H9 (cell line): ENCODE measurements at regions not wholly inside any gene's neighbourhood (a gene's known extent, or its start where the extent isn't known, plus 50 kb on each side); places are given as distances from the start of the nearest gene placed in this dataset.

Experiments
- DNase-seq: peaks from one replicate; pipeline ENCODE4 v3.0.0-alpha.2; 2017
- H2AFZ ChIP-seq: one replicate; pipeline ENCODE4 v1.6.1; 2013; ENCODE audit warnings: mild to moderate bottlenecking, low read length, control low read depth, moderate library complexity
- H2AK5ac ChIP-seq: 2 replicates; pipeline ENCODE4 v1.6.1; 2013; ENCODE audit warnings: low read length, control low read depth, mixed read lengths; ENCODE audit not compliant: insufficient read length
- H2BK120ac ChIP-seq: one replicate; pipeline ENCODE4 v1.6.1; 2013; ENCODE audit warnings: low read depth, mild to moderate bottlenecking, low read length, control low read depth, inconsistent platforms; ENCODE audit not compliant: poor library complexity, severe bottlenecking
- H2BK12ac ChIP-seq: 2 replicates; pipeline ENCODE4 v1.6.1; 2013; ENCODE audit warnings: low read length, control low read depth, mixed read lengths, low read depth; ENCODE audit not compliant: insufficient read length
- H2BK15ac ChIP-seq: 2 replicates; pipeline ENCODE4 v1.6.1; 2013; ENCODE audit warnings: low read depth, low read length, control low read depth
- H2BK20ac ChIP-seq: one replicate; pipeline ENCODE4 v1.6.1; 2013; ENCODE audit warnings: low read depth, mild to moderate bottlenecking, low read length, control low read depth, inconsistent platforms; ENCODE audit not compliant: poor library complexity, severe bottlenecking
- H2BK5ac ChIP-seq: 2 replicates; pipeline ENCODE4 v1.6.1; 2013; ENCODE audit warnings: low read length, control low read depth, mixed read lengths; ENCODE audit not compliant: insufficient read length
- H3K14ac ChIP-seq: 2 replicates; pipeline ENCODE4 v1.6.1; 2013; ENCODE audit warnings: low read length, control low read depth; ENCODE audit not compliant: insufficient read depth
- H3K18ac ChIP-seq: 2 replicates; pipeline ENCODE4 v1.6.1; 2013; ENCODE audit warnings: low read depth, mild to moderate bottlenecking, mixed read lengths, low read length, control low read depth; ENCODE audit not compliant: insufficient read length
- H3K23ac ChIP-seq: 2 replicates; pipeline ENCODE4 v1.6.1; 2013; ENCODE audit warnings: low read length, control low read depth, mixed read lengths, low read depth; ENCODE audit not compliant: insufficient read length
- H3K23me2 ChIP-seq: 2 replicates; pipeline ENCODE4 v1.6.1; 2013; ENCODE audit warnings: low read depth, mild to moderate bottlenecking, mixed read lengths, low read length, control low read depth; ENCODE audit not compliant: insufficient read length, poor library complexity, severe bottlenecking
- H3K27ac ChIP-seq: 2 replicates; pipeline ENCODE4 v1.5.1; 2013; ENCODE audit warnings: low read length, control low read depth, mixed read lengths, low read depth; ENCODE audit not compliant: insufficient read length
- H3K27me3 ChIP-seq: 2 replicates; pipeline ENCODE4 v1.6.1; 2013; ENCODE audit warnings: low read length, control low read depth, inconsistent platforms; ENCODE audit not compliant: insufficient read depth
- H3K4ac ChIP-seq: 2 replicates; pipeline ENCODE4 v1.6.1; 2013; ENCODE audit warnings: low read depth, mild to moderate bottlenecking, control low read depth, inconsistent platforms, low read length, moderate library complexity
- H3K4me1 ChIP-seq: 2 replicates; pipeline ENCODE4 v1.6.1; 2013; ENCODE audit warnings: low read length, control low read depth, inconsistent platforms; ENCODE audit not compliant: insufficient read depth
- H3K4me2 ChIP-seq: 2 replicates; pipeline ENCODE4 v1.6.1; 2013; ENCODE audit warnings: low read length, control low read depth, mixed read lengths; ENCODE audit not compliant: insufficient read length, insufficient read depth
- H3K56ac ChIP-seq: 2 replicates; pipeline ENCODE4 v1.6.1; 2013; ENCODE audit warnings: low read depth, mild to moderate bottlenecking, mixed read lengths, low read length, control low read depth; ENCODE audit not compliant: insufficient read length
- H3K79me1 ChIP-seq: 2 replicates; pipeline ENCODE4 v1.6.1; 2013; ENCODE audit warnings: low read depth, mild to moderate bottlenecking, moderate library complexity, low read length, control low read depth, inconsistent platforms; ENCODE audit not compliant: insufficient read depth, poor library complexity, severe bottlenecking
- H3K79me2 ChIP-seq: 2 replicates; pipeline ENCODE4 v1.6.1; 2013; ENCODE audit warnings: low read length, control low read depth, inconsistent platforms; ENCODE audit not compliant: insufficient read depth
- H3K9ac ChIP-seq: 2 replicates; pipeline ENCODE4 v1.6.1; 2013; ENCODE audit warnings: low read length, control low read depth, mixed read lengths; ENCODE audit not compliant: insufficient read length; ENCODE audit errors: extremely low read depth
- H3K9me3 ChIP-seq: one replicate; pipeline ENCODE4 v1.6.1; 2013; ENCODE audit warnings: low read depth, low read length, inconsistent platforms; ENCODE audit not compliant: control insufficient read depth
- H3T11ph ChIP-seq: one replicate; pipeline ENCODE4 v1.6.1; 2013; ENCODE audit warnings: mild to moderate bottlenecking, low read length, control low read depth, inconsistent platforms
- H4K20me1 ChIP-seq: one replicate; pipeline ENCODE4 v1.6.1; 2013; ENCODE audit not compliant: control insufficient read depth, insufficient read length, insufficient read depth
- H4K5ac ChIP-seq: 2 replicates; pipeline ENCODE4 v1.6.1; 2013; ENCODE audit warnings: low read depth, mild to moderate bottlenecking, mixed read lengths, low read length, control low read depth; ENCODE audit not compliant: insufficient read length
- H4K8ac ChIP-seq: replicated peaks from 2 replicates; pipeline ENCODE4 v1.6.1; 2013; ENCODE audit warnings: low read length, control low read depth, mixed read lengths, low read depth; ENCODE audit not compliant: insufficient read length
- H4K91ac ChIP-seq: 2 replicates; pipeline ENCODE4 v1.6.1; 2013; ENCODE audit warnings: low read depth, mild to moderate bottlenecking, moderate library complexity, mixed read lengths, low read length, control low read depth; ENCODE audit not compliant: insufficient read length
- H3K27ac Mint-ChIP-seq, 3 experiments: 2 replicates in 2 of 3; 3 replicates in 1 of 3; pipeline ENCODE4 v1.8.0; 2020 to 2021; ENCODE audit warnings: mixed read lengths in 3 of 3, mild to moderate bottlenecking in 1 of 3, moderate library complexity in 1 of 3
- H3K27me3 Mint-ChIP-seq: 2 replicates; pipeline ENCODE4 v1.8.0; 2021; ENCODE audit warnings: low read depth, mild to moderate bottlenecking, moderate library complexity, mixed read lengths
- H3K36me3 Mint-ChIP-seq, 3 experiments: 2 replicates in 2 of 3; 3 replicates in 1 of 3; pipeline ENCODE4 v1.8.0; 2020 to 2021; ENCODE audit warnings: low read depth in 3 of 3, mixed read lengths in 3 of 3; ENCODE audit not compliant: insufficient read depth in 1 of 3
- H3K4me1 Mint-ChIP-seq, 2 experiments: 2 replicates each; pipeline ENCODE4 v1.8.0; 2020; ENCODE audit warnings: mixed read lengths in 2 of 2
- H3K4me3 Mint-ChIP-seq, 2 experiments: 2 replicates in 1 of 2; 3 replicates in 1 of 2; pipeline ENCODE4 v1.8.0; 2020 to 2021; ENCODE audit warnings: mild to moderate bottlenecking in 2 of 2, mixed read lengths in 2 of 2, moderate library complexity in 1 of 2
- H3K9me3 Mint-ChIP-seq, 2 experiments: 2 replicates in 1 of 2; 3 replicates in 1 of 2; pipeline ENCODE4 v1.8.0; 2020; ENCODE audit warnings: mild to moderate bottlenecking in 2 of 2, mixed read lengths in 2 of 2, moderate library complexity in 1 of 2
- WGBS: extraction: QIAGEN DNeasy Blood & Tissue Kit; methylation state at CpG from one replicate; pipeline ENCODE4 v1.1.7; 2013; ENCODE audit warnings: missing lambda C conversion rate, low lambda C conversion rate, mixed read lengths; ENCODE audit not compliant: insufficient read length; ENCODE audit errors: extremely low coverage; 5-methylcytosine and 5-hydroxymethylcytosine counted together
- TF ChIP-seq, protein P1 (sequence below): fragments of 200-600 bp; sonication (generic); conservative IDR thresholded peaks from 3 replicates; pipeline ENCODE4 v1.8.0; 2021; ENCODE audit warnings: antibody characterized with exemption, mild to moderate bottlenecking

DNA sequence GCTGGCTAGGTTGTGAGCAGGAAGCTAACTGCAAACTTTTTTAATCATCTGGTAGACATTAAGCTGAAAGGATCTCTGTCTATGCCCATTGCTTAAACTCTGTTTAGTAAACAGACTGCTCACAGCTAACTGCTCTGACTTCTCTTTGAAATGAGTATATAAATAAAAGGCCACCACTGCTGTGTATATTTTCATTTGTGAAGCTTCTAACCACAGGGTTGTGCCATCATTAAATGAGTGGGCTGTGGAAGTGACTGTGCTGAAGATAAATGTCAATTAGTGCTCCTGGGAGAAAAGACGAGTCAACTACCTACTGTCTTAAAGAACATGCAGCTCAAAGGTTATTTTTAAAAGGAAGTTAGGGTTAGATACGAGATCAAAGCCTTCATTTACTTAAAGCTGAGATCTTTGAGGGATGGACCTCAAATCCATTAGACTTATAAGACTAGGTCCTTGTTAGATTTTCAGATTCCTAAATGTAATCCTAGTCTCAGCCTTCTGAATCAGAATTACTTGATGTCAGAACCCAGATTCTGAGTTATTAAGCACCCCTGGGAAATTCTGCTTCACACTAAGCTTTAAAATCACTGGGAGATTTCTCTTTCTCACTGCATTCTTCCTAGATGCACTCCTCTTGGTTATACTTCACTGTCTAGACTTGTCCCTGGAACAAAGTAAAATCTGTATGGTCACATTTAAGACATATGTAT lies 213.1 kb upstream of the FLRT2 start:
- no peaks in the 10 kb centered on the region for H3K23me2 ChIP-seq
- no peak overlapping the region for H2BK20ac ChIP-seq
- H4K8ac ChIP-seq = no peak overlapping the region
- no peaks in the 10 kb centered on the region for H3K9me3 ChIP-seq
- no peaks in the 10 kb centered on the region for H3K79me2 ChIP-seq
- H3K27ac ChIP-seq = no peak overlapping the region
- H3K4ac ChIP-seq = no peak overlapping the region
- TF ChIP-seq, protein P1, sequence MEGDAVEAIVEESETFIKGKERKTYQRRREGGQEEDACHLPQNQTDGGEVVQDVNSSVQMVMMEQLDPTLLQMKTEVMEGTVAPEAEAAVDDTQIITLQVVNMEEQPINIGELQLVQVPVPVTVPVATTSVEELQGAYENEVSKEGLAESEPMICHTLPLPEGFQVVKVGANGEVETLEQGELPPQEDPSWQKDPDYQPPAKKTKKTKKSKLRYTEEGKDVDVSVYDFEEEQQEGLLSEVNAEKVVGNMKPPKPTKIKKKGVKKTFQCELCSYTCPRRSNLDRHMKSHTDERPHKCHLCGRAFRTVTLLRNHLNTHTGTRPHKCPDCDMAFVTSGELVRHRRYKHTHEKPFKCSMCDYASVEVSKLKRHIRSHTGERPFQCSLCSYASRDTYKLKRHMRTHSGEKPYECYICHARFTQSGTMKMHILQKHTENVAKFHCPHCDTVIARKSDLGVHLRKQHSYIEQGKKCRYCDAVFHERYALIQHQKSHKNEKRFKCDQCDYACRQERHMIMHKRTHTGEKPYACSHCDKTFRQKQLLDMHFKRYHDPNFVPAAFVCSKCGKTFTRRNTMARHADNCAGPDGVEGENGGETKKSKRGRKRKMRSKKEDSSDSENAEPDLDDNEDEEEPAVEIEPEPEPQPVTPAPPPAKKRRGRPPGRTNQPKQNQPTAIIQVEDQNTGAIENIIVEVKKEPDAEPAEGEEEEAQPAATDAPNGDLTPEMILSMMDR = no peak
- no peak overlapping the region for H2BK12ac ChIP-seq
- no peak overlapping the region for H4K5ac ChIP-seq
- H2AFZ ChIP-seq = no peak overlapping the region
- no peaks in the 10 kb centered on the region for H4K20me1 ChIP-seq
- H3K27me3 Mint-ChIP-seq = no peaks in the 10 kb centered on the region
- no peak overlapping the region for H3K27ac Mint-ChIP-seq
- H3K36me3 Mint-ChIP-seq = no peaks in the 10 kb centered on the region
- no peaks in the 10 kb centered on the region for H3K4me1 ChIP-seq
- H2BK5ac ChIP-seq = no peak overlapping the region
- H3K18ac ChIP-seq = no peak overlapping the region
- no peak overlapping the region for H3K4me2 ChIP-seq
- H2BK120ac ChIP-seq = no peak overlapping the region
- no peaks in the 10 kb centered on the region for H3K79me1 ChIP-seq
- 0 out of 5 replicates have a peak, but pooled peaks cover 0 to 3% of the 10 kb centered on the region in 2 experiments for H3K9me3 Mint-ChIP-seq
- no peak overlapping the region for H3K56ac ChIP-seq
- no peak overlapping the region for H3K23ac ChIP-seq
- no peaks in the 10 kb centered on the region for H3K27me3 ChIP-seq
- no peak overlapping the region for H3T11ph ChIP-seq
- H2AK5ac ChIP-seq = no peak overlapping the region
- no peak overlapping the region for H3K9ac ChIP-seq
- H3K4me3 Mint-ChIP-seq = no peak overlapping the region
- no peak overlapping the region for H4K91ac ChIP-seq
- peaks cover 28 to 32% of the 10 kb centered on the region in 2 experiments for H3K4me1 Mint-ChIP-seq
- H3K14ac ChIP-seq = no peak overlapping the region; the same call in 1 of the 2 replicates
- no CpG with 5 or more reads among the region's 2 CpGs for WGBS
- no peak overlapping the region for H2BK15ac ChIP-seq
- DNase-seq = no peak
